Heart left ventricle (tissue), 13 donors: ENCODE measurements at regions not wholly inside any gene's neighbourhood (a gene's known extent, or its start where the extent isn't known, plus 50 kb on each side); places are given as distances from the start of the nearest gene placed in this dataset.

Experiments used
- CTCF ChIP-seq, 12 donors: fragments of 200-600 bp; sonication (generic) in 4 of 12; IDR thresholded peaks; one replicate each; pipeline versions ENCODE4 v1.5.0 to v1.8.0; 2018 to 2022; ENCODE audit warnings: antibody characterized with exemption in 12 of 12, mild to moderate bottlenecking in 5 of 12
- POLR2A ChIP-seq, 2 donors: fragments of 450-650 bp; IDR thresholded peaks; one replicate each; pipeline ENCODE4 v1.6.1; 2017; ENCODE audit warnings: antibody characterized with exemption in 2 of 2, mild to moderate bottlenecking in 2 of 2, moderate library complexity in 2 of 2
- donor health status: ischemic (EF 13 %, LVEDD 7.1; RV severe dilation, severe dysfunction).
- donor health status: DM: no; HTN: yes; CAD: no.
- donor health status: DM: no; HTN: no; CAD: no.
- donor health status: ischemic (EF 25% LVEDD 6.9; RV normal size, moderate dysfunction).
- donor health status: ischemic (EF 25% LVEDD 5.7; RV mildly dilated, moderate dysfunction).
- donor health status: ischemic (EF 35%, LVEDD 5.7; RV mildly dilated, moderate dysfunction).
- donor health status: nonischemic (EF 11% LVEDD 7.7; RV severe dilation, severe dysfunction).
- donor health status: DM: yes; HTN: yes; CAD: no.
- donor health status: PGD.
- donor health status: ischemic (EF 29% LVEDD 5.4; RV normal size, mild dysfunction).
- donor health status: nonischemic (EF 23%, LVEDD 6.1; RV moderate dilation, normal function).

- TF ChIP-seq POLR2A (IDR thresholded peaks at IDR 0.05), result no peak
- no peak for TF ChIP-seq CTCF (IDR thresholded peaks at IDR 0.05)
Measured at GRCh38 chr7:57375783-57376182, 74.2 kb upstream of the ZNF716 start.
